CD4-positive, alpha-beta T cell (primary cell): ENCODE measurements at regions not wholly inside any gene's neighbourhood (a gene's known extent, or its start where the extent isn't known, plus 50 kb on each side); places are given as distances from the start of the nearest gene placed in this dataset.

ENCODE experiments used
- ATAC-seq: fragments of 200-7000 bp; cut with Tn5 transposase; one replicate; pipeline ENCODE4 v1.10.0; 2022; ENCODE audit warnings: mild to moderate bottlenecking; ENCODE audit not compliant: poor library complexity
- CTCF ChIA-PET: fragments of 350-600 bp; sonication (Branson Sonifier 250); formaldehyde crosslinking; loops from one replicate; lab custom pipeline; 2021; ENCODE audit warnings: antibody characterized with exemption, inconsistent platforms; lab: Charles Lee
- POLR2A ChIA-PET: fragments of 350-600 bp; sonication (Branson Sonifier 250); formaldehyde crosslinking; loops from one replicate; lab custom pipeline; 2021; ENCODE audit warnings: antibody characterized with exemption, inconsistent platforms; lab: Charles Lee
- DNase-seq, 14 experiments: peaks; one replicate each; pipeline ENCODE4 v3.0.0-alpha.2; 2013 to 2020; ENCODE audit warnings: mixed read lengths in 2 of 14
- H3K27ac ChIP-seq, 2 donors: one replicate each; pipeline versions ENCODE4 v1.5.1 to v1.7.0; 2013; ENCODE audit warnings: low read length in 2 of 2, low read depth in 1 of 2, mild to moderate bottlenecking in 1 of 2
- H3K27me3 ChIP-seq, 2 experiments: 1 replicate in 1 of 2; 2 replicates in 1 of 2; pipeline versions ENCODE4 v1.6.1 to v1.7.0; 2013; ENCODE audit warnings: low read length in 2 of 2, control low read depth in 1 of 2, mild to moderate bottlenecking in 1 of 2, moderate library complexity in 1 of 2; ENCODE audit not compliant: insufficient read depth in 2 of 2, control insufficient read depth in 1 of 2
- H3K36me3 ChIP-seq: one replicate; pipeline ENCODE4 v1.6.1; 2013; ENCODE audit warnings: low read length, control low read depth; ENCODE audit not compliant: insufficient read depth
- H3K4me1 ChIP-seq: one replicate; pipeline ENCODE4 v1.6.1; 2013; ENCODE audit warnings: low read length, control low read depth; ENCODE audit not compliant: insufficient read depth
- H3K4me3 ChIP-seq: one replicate; pipeline ENCODE4 v1.5.1; 2013; ENCODE audit warnings: mild to moderate bottlenecking, low read length, moderate library complexity
- H3K9me3 ChIP-seq, 2 experiments: 1 replicate in 1 of 2; 2 replicates in 1 of 2; pipeline versions ENCODE4 v1.6.1 to v1.7.0; 2013; ENCODE audit warnings: low read length in 2 of 2, mild to moderate bottlenecking in 2 of 2, control low read depth in 1 of 2, moderate library complexity in 1 of 2; ENCODE audit not compliant: control insufficient read depth in 1 of 2, insufficient read depth in 1 of 2
- H3K27ac Mint-ChIP-seq: one replicate; pipeline ENCODE4 v1.8.0; 2020; ENCODE audit warnings: mixed read lengths
- H3K27me3 Mint-ChIP-seq: one replicate; pipeline ENCODE4 v1.8.0; 2021; ENCODE audit warnings: mixed read lengths
- H3K36me3 Mint-ChIP-seq: one replicate; pipeline ENCODE4 v1.8.0; 2021; ENCODE audit warnings: low read depth, mixed read lengths
- H3K4me1 Mint-ChIP-seq: one replicate; pipeline ENCODE4 v1.8.0; 2021; ENCODE audit warnings: low read depth, mixed read lengths
- H3K4me3 Mint-ChIP-seq: one replicate; pipeline ENCODE4 v1.8.0; 2020; ENCODE audit warnings: mild to moderate bottlenecking, mixed read lengths
- H3K9me3 Mint-ChIP-seq: one replicate; pipeline ENCODE4 v1.8.0; 2020; ENCODE audit warnings: mixed read lengths
- intact Hi-C, 2 experiments: fragments of 100-400 bp; cut with DNase I in 1 of 2; cut with micrococcal nuclease in 1 of 2; formaldehyde crosslinking; loops; one replicate each; pipeline versions ENCODE4 v1.15.1 to v1.9.0; 2023 to 2025; cut with DNase I, micrococcal nuclease
- TF ChIP-seq, protein P1 (sequence below): fragments of 200-600 bp; IDR thresholded peaks from one replicate; pipeline ENCODE4 v1.8.0; 2022; ENCODE audit warnings: antibody characterized with exemption, mild to moderate bottlenecking

DNA sequence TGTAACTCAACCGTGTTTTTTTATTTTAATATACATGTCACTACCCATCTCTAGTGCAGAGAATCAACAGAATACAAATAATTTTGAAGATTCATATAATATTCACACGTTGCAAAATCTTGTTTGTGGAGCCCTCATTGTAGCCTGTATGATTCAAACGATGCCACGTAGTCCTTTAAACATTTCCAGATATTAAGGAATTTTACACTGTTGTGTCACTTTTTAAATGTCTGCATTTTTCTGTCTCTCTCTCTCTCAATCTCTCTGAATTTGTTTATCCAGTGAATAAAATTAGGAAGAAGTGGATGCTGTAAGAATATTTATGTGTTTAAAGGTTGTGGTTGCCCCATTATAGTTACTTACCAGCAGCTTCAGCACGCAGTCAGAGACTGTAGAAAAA, 262.0 kb downstream of the PAX1 start:
- no peak for DNase-seq
- no peaks in the 10 kb centered on the region for H3K27me3 Mint-ChIP-seq
- CTCF ChIA-PET: no interaction called here
- H3K4me1 ChIP-seq: no peaks in the 10 kb centered on the region
- no peaks in the 10 kb centered on the region for H3K36me3 Mint-ChIP-seq
- intact Hi-C loops: no loop called here
- H3K4me1 Mint-ChIP-seq: no peaks in the 10 kb centered on the region
- H3K36me3 ChIP-seq: no peaks in the 10 kb centered on the region
- no peak overlapping the region for H3K27ac Mint-ChIP-seq
- POLR2A ChIA-PET: no interaction called here
- H3K27me3 ChIP-seq: no peaks in the 10 kb centered on the region
- no peak overlapping the region for H3K4me3 ChIP-seq
- no peaks in the 10 kb centered on the region for H3K9me3 ChIP-seq
- peaks cover 2% of the 10 kb centered on the region for H3K9me3 Mint-ChIP-seq
- TF ChIP-seq, protein P1, sequence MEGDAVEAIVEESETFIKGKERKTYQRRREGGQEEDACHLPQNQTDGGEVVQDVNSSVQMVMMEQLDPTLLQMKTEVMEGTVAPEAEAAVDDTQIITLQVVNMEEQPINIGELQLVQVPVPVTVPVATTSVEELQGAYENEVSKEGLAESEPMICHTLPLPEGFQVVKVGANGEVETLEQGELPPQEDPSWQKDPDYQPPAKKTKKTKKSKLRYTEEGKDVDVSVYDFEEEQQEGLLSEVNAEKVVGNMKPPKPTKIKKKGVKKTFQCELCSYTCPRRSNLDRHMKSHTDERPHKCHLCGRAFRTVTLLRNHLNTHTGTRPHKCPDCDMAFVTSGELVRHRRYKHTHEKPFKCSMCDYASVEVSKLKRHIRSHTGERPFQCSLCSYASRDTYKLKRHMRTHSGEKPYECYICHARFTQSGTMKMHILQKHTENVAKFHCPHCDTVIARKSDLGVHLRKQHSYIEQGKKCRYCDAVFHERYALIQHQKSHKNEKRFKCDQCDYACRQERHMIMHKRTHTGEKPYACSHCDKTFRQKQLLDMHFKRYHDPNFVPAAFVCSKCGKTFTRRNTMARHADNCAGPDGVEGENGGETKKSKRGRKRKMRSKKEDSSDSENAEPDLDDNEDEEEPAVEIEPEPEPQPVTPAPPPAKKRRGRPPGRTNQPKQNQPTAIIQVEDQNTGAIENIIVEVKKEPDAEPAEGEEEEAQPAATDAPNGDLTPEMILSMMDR: no peak
- no peak for ATAC-seq
- no peak overlapping the region for H3K4me3 Mint-ChIP-seq
- no peak overlapping the region for H3K27ac ChIP-seq

DNA sequence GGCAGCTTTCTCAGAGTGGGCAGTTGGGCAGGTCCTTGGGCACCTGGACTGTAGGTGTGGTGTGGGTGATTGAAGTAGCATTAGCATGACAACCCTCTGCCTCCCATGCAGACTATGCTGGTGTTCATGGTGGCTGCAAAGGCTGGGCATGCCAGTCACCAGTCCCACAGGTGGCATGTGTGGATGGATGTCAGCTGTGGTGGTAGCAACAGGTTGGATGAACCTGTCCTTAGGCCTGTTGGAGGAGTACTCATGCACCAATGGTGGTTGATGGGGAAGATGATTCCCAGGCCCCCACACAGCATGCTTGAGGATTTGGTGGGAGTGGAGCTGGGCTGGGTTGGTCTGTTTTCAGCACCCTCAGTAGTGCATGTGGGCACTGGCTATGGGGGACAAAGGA, 251.1 kb downstream of the PAX1 start:
- POLR2A ChIA-PET: no interaction called here
- H3K4me1 Mint-ChIP-seq: no peaks in the 10 kb centered on the region
- TF ChIP-seq, protein P1: no peak
- Histone ChIP-seq H3K36me3 (no peaks in the 10 kb centered on the region), H3K9me3 (peaks cover 0 to 9% of the 10 kb centered on the region in 2 experiments), H3K4me1 (no peaks in the 10 kb centered on the region), H3K27ac (no peak overlapping the region), H3K27me3 (no peaks in the 10 kb centered on the region), H3K4me3 (no peak overlapping the region)
- no peaks in the 10 kb centered on the region for H3K36me3 Mint-ChIP-seq
- H3K27ac Mint-ChIP-seq: no peak overlapping the region
- intact Hi-C loops: no loop called here
- no peaks in the 10 kb centered on the region for H3K27me3 Mint-ChIP-seq
- DNase-seq (no peak), ATAC-seq (no peak)
- peaks cover 8% of the 10 kb centered on the region for H3K9me3 Mint-ChIP-seq
- CTCF ChIA-PET: no interaction called here
- H3K4me3 Mint-ChIP-seq: no peak overlapping the region

DNA sequence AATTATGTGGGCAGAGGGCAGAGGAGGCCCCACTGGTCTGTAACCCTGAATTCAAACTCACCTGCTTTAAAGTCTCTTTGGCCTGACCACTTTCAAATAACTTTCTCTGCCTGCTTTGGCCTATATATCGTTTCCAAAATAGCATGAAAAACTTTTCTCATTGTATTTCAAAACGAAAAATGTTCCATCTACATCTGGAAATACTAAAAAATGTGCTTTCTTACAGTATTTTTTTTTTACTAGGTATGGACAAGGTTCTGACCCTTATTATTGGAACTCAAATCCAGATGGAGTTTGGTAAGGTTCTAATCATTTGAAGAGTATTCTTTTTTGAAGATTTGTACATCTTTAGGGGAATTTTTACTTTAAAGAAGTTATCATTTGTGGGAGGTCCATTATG, 241.9 kb downstream of the PAX1 start:
- Histone ChIP-seq H3K27ac (no peak overlapping the region), H3K4me1 (no peaks in the 10 kb centered on the region), H3K36me3 (no peaks in the 10 kb centered on the region), H3K4me3 (no peak overlapping the region), H3K9me3 (peaks cover 0 to 3% of the 10 kb centered on the region in 2 experiments), H3K27me3 (no peaks in the 10 kb centered on the region)
- Mint-ChIP-seq H3K4me3 (no peak overlapping the region), H3K27me3 (no peaks in the 10 kb centered on the region), H3K4me1 (no peaks in the 10 kb centered on the region), H3K27ac (no peak overlapping the region), H3K36me3 (no peaks in the 10 kb centered on the region), H3K9me3 (peaks cover 13% of the 10 kb centered on the region)
- ChIA-PET POLR2A (no interaction called here), CTCF (no interaction called here)
- ATAC-seq (no peak), DNase-seq (no peak)
- intact Hi-C loops: no loop called here
- TF ChIP-seq, protein P1: no peak
